ENCODE measurements at regions not wholly inside any gene's neighbourhood (a gene's known extent, or its start where the extent isn't known, plus 50 kb on each side); places are given as distances from the start of the nearest gene placed in this dataset.

DNA sequence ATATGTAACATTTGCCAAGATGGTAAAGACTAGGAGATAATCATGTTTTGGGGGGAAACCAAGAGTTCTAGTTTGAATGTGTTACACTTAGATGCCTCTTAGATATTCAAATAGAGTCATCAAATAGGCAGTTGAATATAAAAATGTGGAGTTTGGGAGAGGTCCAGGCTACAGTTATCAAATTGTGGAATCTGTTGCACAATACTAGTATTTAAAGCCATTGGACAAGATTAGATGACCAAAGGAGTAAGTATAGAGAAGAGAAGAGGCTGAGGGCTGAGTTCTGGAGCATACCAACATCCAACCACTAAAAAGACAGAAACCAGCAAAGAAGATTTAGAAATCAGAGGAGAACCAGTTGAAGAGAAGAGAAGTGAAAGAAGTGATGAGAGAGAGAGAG is 72.7 kb downstream of the NAA11 start:
- TF ChIP-seq, protein P1, sequence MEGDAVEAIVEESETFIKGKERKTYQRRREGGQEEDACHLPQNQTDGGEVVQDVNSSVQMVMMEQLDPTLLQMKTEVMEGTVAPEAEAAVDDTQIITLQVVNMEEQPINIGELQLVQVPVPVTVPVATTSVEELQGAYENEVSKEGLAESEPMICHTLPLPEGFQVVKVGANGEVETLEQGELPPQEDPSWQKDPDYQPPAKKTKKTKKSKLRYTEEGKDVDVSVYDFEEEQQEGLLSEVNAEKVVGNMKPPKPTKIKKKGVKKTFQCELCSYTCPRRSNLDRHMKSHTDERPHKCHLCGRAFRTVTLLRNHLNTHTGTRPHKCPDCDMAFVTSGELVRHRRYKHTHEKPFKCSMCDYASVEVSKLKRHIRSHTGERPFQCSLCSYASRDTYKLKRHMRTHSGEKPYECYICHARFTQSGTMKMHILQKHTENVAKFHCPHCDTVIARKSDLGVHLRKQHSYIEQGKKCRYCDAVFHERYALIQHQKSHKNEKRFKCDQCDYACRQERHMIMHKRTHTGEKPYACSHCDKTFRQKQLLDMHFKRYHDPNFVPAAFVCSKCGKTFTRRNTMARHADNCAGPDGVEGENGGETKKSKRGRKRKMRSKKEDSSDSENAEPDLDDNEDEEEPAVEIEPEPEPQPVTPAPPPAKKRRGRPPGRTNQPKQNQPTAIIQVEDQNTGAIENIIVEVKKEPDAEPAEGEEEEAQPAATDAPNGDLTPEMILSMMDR (conservative IDR thresholded peaks at IDR 0.05; ENCODE audit: low read depth, low read length) = no peak
- no peak for TF ChIP-seq EZH2 (IDR thresholded peaks at IDR 0.05; ENCODE audit: low read length, unreplicated experiment)

All from PC-3 (cell line).